ENCODE measurements at regions not wholly inside any gene's neighbourhood (a gene's known extent, or its start where the extent isn't known, plus 50 kb on each side); places are given as distances from the start of the nearest gene placed in this dataset.

DNA sequence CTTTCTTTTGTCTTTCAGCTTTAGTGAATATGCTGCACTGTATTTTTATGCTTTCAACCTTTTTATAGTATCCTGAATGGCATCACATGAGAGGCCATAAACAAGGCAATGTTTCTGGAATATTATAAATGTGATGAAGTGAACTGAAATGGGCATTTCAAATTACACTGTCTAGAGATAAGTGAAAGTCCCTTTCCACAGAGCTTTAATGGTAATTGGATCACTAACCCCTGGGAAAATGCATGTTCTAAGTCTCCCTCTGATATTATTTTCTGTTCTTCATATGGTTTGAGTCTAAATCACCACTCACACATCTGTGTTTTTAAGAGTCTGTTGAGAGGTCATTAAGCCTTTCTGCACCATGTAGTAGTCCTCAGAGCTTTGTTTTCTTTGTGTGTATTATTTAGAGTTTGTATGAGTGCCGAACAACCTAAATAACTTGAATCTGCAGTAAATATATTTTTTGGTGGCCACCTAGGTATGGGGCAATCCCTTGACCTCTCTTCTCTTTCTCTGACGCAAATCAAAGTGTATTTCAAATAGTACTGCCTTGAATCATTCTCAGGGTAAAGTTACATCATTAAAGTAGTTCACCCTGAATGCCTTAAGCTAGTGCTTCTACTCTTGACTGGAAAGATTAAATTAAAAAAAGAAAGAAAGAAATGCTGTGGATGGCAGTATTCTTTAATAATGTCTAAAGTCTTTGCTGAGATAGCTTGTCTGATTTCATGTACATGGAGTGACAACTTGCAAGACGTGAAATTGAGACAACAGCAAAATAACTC is 1931.0 kb upstream of the CDH6 start:
- no peak overlapping the region for H3K4me3 ChIP-seq
- no peaks in the 10 kb centered on the region for H3K36me3 ChIP-seq
- no peak overlapping the region for H3K27ac ChIP-seq
- TF ChIP-seq, protein P1, sequence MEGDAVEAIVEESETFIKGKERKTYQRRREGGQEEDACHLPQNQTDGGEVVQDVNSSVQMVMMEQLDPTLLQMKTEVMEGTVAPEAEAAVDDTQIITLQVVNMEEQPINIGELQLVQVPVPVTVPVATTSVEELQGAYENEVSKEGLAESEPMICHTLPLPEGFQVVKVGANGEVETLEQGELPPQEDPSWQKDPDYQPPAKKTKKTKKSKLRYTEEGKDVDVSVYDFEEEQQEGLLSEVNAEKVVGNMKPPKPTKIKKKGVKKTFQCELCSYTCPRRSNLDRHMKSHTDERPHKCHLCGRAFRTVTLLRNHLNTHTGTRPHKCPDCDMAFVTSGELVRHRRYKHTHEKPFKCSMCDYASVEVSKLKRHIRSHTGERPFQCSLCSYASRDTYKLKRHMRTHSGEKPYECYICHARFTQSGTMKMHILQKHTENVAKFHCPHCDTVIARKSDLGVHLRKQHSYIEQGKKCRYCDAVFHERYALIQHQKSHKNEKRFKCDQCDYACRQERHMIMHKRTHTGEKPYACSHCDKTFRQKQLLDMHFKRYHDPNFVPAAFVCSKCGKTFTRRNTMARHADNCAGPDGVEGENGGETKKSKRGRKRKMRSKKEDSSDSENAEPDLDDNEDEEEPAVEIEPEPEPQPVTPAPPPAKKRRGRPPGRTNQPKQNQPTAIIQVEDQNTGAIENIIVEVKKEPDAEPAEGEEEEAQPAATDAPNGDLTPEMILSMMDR (IDR thresholded peaks at IDR 0.05) = no peak
- no peak for TF ChIP-seq POLR2A (IDR thresholded peaks at IDR 0.05)
- no peak for DNase-seq
- no peaks in the 10 kb centered on the region for H3K4me1 ChIP-seq
- no peaks in the 10 kb centered on the region for H3K27me3 ChIP-seq
- H3K9me3 ChIP-seq = no peaks in the 10 kb centered on the region

DNA sequence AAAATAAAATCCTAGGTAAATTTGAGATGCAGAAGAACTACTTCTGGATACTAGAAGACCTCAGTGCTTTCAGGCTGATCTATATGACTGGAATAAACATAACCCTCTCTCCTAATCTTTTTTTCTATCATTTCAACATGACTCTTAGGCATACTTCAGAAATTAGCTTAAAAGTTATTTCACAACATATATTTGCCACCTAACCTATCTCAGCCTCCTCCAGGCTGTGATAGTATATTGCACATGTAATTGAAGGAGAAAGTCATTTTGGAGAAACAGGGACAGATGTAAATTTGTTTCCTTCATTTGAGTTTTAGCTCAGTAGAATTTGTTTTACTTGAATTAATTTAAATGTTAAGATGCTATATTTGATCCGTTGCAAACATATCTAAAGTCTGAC is 1932.3 kb upstream of the CDH6 start:
- Histone ChIP-seq H3K4me1 (no peaks in the 10 kb centered on the region), H3K9me3 (no peaks in the 10 kb centered on the region), H3K27ac (no peak overlapping the region), H3K27me3 (no peaks in the 10 kb centered on the region), H3K4me3 (no peak overlapping the region), H3K36me3 (no peaks in the 10 kb centered on the region)
- TF ChIP-seq, protein P1 (IDR thresholded peaks at IDR 0.05) = no peak
- TF ChIP-seq POLR2A (IDR thresholded peaks at IDR 0.05) = no peak
- DNase-seq = no peak

DNA sequence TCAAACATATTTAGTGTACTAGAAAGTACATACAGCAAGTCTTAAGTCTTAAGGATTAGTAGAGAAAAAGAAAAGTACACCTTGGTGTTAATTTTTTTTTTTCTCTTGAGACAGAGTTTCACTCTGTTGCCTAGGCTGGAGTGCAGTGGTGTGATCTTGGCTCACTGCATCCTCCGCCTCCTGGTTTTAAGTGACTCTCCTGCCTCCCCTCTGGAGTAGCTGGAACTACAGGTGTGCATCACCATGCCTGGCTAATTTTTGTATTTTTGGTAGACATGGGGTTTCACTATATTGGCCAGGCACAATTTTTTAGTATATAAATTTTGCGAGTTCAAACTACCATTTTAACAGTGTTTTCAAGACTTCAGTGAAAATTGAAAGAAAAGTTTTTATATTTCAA is 1941.1 kb upstream of the CDH6 start:
- TF ChIP-seq, protein P1 (IDR thresholded peaks at IDR 0.05) = no peak
- TF ChIP-seq POLR2A (IDR thresholded peaks at IDR 0.05) = no peak
- Histone ChIP-seq H3K4me3 (no peak overlapping the region), H3K9me3 (no peaks in the 10 kb centered on the region), H3K27me3 (no peaks in the 10 kb centered on the region), H3K27ac (no peak overlapping the region), H3K4me1 (no peaks in the 10 kb centered on the region), H3K36me3 (no peaks in the 10 kb centered on the region)
- DNase-seq = no peak

DNA sequence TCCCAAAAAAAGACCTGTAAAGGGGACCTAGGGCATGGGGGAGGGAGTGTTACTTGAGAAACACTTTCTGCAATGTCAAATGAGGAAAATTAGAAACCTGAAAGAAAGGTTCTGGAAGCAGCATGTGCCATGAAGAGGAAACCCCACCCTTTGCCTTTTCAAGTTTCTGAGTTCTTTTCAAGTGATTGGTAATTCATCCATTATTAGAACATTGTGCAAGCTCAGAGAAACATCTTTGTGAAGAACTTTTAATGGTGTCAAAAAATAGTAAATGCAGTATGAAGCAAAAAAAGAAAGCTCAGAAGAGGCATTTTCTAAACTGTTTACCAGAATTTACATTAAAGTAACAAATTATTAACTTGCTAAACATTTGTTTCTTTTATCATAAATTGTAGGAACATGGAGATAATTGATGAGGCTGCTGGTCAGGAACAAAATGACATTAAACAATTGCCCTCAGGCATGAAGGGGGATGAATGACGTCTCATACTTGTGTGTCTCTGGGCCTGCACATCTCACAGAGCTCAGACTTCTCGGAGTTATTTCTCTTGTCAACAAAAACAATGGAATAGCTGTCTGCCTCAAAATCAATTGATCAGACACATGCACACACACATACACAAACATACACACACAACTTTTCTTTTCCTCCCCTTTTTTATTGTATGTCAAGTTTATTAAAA is 1946.0 kb upstream of the CDH6 start:
- no peak for DNase-seq
- no peak for TF ChIP-seq POLR2A (IDR thresholded peaks at IDR 0.05)
- TF ChIP-seq, protein P1 (IDR thresholded peaks at IDR 0.05) = no peak
- H3K27ac ChIP-seq = no peak overlapping the region
- no peaks in the 10 kb centered on the region for H3K4me1 ChIP-seq
- no peaks in the 10 kb centered on the region for H3K9me3 ChIP-seq
- no peak overlapping the region for H3K4me3 ChIP-seq
- no peaks in the 10 kb centered on the region for H3K36me3 ChIP-seq
- H3K27me3 ChIP-seq = no peaks in the 10 kb centered on the region

DNA sequence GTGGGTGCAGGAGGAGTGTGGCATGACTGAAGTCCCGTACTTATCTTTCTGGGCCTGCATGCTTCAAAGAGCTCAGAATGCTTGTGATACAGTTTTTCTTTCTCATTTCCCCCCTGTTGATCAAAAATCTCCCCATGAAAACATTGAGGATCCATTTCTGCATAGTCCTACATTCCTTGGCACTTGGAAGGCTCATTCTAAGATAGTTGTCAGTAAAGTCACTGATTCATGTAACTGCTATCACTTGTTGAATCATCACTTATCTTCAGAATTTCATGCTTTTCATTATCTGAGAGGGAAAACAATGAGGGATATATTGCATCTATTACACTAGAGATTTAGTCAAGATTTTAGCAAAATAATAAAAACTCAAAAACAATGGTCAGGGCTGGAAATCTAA is 1953.1 kb upstream of the CDH6 start:
- H3K4me3 ChIP-seq = no peak overlapping the region
- TF ChIP-seq POLR2A (IDR thresholded peaks at IDR 0.05) = no peak
- TF ChIP-seq, protein P1 (IDR thresholded peaks at IDR 0.05) = no peak
- no peak overlapping the region for H3K27ac ChIP-seq
- H3K36me3 ChIP-seq = no peaks in the 10 kb centered on the region
- no peaks in the 10 kb centered on the region for H3K4me1 ChIP-seq
- no peaks in the 10 kb centered on the region for H3K27me3 ChIP-seq
- no peak for DNase-seq
- no peaks in the 10 kb centered on the region for H3K9me3 ChIP-seq

Measured in Peyer's patch (tissue), 4 donors.